ENCODE measurements at regions not wholly inside any gene's neighbourhood (a gene's known extent, or its start where the extent isn't known, plus 50 kb on each side); places are given as distances from the start of the nearest gene placed in this dataset.

DNA sequence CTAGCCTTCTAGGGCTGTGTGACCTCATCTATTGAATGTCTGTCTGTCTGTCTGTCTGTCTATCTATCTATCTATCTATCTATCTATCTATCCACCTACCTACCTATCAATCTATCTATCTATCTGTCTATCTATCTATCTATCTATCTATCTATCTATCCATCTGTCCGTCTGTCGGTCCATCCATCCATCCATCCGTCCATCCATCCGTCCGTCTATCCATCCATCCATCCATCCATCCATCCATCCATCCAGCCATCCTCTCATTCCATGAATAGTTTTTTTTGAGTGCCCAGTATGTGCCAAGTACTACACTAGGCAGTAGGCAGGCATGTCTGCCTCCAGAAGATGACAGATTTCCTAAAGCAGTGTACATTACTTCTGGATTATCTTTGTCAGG lies 122.5 kb downstream of the FOXB1 start:
- TF ChIP-seq, protein P1, sequence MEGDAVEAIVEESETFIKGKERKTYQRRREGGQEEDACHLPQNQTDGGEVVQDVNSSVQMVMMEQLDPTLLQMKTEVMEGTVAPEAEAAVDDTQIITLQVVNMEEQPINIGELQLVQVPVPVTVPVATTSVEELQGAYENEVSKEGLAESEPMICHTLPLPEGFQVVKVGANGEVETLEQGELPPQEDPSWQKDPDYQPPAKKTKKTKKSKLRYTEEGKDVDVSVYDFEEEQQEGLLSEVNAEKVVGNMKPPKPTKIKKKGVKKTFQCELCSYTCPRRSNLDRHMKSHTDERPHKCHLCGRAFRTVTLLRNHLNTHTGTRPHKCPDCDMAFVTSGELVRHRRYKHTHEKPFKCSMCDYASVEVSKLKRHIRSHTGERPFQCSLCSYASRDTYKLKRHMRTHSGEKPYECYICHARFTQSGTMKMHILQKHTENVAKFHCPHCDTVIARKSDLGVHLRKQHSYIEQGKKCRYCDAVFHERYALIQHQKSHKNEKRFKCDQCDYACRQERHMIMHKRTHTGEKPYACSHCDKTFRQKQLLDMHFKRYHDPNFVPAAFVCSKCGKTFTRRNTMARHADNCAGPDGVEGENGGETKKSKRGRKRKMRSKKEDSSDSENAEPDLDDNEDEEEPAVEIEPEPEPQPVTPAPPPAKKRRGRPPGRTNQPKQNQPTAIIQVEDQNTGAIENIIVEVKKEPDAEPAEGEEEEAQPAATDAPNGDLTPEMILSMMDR (IDR thresholded peaks at IDR 0.05): no peak
- no peak for TF ChIP-seq ZFX (IDR thresholded peaks at IDR 0.05; ENCODE audit: borderline replicate concordance)
